ENCODE measurements at regions not wholly inside any gene's neighbourhood (a gene's known extent, or its start where the extent isn't known, plus 50 kb on each side); places are given as distances from the start of the nearest gene placed in this dataset.
"Not testable (repeated sequence)": the region's sequence is repeated elsewhere in the genome, so short reads cannot be mapped to it uniquely, and the experiment has no call there.

DNA sequence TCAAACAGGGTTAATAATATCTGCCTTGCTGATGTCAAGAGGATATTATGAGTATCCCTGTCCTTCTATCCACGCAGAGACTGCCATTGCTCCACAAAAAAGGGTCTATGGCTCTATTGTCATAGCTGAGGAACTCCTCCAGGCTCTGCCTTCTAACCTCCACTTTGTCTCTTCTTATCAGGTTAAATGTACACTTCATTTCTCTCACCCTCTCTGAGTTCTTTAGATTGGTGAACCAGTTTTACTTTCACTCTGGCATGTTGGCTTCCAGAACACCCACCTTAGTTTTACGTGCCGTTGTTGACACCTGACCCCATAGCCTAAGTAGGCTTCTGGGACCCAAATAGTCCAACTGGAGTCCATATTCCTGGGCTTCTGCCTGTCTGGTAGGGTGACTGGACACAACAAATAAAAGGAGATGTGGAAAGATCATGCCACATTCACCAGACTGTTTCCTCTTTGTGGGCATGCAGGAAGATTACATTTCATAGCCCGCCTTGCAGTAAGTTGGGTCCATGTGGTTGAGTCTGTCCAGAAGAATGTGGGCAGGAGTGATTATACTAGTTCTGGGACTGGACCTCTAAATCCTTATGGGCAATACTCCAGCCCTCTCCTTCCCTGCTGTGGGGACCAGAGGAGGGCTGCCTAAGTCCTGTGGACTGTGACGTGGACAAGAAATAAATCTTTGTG lies 350.4 kb upstream of the CLINT1 start:
- intact Hi-C loops (cut with micrococcal nuclease) = no loop called here

DNA sequence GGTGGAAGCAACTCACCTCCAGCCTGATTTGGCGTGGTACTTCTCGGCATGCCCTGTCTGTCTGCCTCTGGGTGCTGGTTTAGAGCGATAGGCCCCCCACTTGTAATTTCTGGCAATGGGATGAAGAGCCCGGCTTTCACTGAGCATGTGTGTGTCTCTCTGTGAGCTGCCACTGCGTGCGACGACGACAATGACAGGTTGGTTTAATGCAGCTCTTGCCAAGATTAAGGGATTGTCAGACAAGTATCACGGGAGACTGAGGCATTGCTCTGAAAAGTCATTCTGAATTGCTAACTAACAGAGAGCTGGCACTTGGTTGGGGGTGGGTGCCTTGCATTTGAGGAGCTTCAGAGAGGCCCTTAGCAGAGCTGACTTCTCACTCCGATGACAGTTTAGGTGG lies 348.8 kb upstream of the CLINT1 start:
- intact Hi-C loops (cut with micrococcal nuclease) = no loop called here

DNA sequence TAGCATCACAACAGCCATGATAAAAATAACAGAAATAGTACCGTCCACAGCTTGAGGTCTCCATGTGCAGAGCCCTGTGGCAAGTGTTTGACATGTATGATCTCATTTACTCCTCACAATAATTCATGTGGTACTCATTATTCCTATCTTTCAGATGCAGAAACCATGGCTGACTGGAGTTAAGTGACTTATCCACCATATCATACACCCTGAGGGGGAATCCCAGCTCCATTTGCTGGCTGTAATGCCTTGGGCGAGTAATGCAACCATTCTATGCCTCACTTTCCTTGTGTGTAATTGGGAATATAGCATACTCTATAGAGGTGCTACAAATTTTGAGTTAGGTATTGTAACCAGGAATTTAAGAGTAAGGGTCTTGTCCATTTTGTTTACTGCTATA lies 347.0 kb upstream of the CLINT1 start:
- intact Hi-C loops (cut with micrococcal nuclease) = no loop called here

DNA sequence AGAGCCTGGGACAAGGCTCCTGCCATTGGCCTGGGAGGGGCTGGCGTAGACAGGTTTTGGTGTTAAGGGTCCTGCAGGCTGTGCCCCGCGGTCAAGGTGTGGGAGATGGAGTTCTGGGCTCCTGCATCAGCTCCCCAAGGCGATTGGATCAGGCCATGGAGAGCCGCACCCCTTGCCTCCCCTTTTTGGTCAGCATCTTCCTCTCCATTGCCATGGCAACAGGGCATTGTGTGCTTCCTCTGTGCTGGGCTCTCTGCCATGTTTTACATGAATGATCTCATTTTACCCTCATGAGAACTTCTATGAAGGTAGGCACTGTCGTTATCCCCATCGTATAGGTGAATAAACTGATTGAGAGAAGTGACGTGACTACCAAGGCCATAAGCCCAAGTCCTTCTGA lies 344.3 kb upstream of the CLINT1 start:
- intact Hi-C loops (cut with micrococcal nuclease) = no loop called here

DNA sequence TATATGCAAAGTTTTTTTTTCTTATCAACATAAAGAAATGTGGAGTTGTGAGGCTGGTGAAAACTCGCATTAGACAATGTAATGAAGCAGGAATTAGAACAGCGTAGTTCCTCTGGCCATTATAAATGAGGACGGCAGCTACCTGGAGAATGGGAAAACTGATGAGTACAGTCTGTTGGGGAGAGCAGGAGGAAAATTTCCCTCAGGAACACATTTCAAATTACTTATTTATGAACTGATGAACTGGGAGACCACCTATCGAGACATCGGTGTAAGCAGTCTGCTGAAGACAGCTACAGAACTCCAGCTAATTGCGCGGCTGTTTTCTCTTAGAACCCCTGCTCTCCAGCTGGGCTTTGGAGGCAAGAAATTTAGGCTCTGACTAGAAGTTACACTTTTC lies 343.9 kb upstream of the CLINT1 start:
- intact Hi-C loops (cut with micrococcal nuclease) = no loop called here

DNA sequence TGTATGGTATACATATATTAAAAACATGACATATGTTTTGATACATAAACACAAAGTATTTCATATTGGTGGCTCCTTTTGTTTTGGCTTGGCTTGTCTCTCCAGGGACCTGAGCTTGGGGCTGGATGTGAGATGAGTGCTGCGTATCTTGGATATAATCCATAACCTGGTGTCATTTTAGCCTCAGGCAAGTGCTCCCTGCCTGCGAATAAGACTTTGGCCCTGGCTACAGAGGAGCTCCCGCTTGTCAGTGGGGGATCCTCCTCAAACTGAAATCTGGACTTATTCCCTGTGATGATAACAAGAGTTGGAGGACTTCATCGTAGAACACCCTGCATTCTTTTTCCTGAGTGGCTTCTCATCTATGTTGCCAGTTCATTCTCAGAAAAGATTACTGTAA lies 341.7 kb upstream of the CLINT1 start:
- intact Hi-C loops (cut with micrococcal nuclease) = no loop called here

DNA sequence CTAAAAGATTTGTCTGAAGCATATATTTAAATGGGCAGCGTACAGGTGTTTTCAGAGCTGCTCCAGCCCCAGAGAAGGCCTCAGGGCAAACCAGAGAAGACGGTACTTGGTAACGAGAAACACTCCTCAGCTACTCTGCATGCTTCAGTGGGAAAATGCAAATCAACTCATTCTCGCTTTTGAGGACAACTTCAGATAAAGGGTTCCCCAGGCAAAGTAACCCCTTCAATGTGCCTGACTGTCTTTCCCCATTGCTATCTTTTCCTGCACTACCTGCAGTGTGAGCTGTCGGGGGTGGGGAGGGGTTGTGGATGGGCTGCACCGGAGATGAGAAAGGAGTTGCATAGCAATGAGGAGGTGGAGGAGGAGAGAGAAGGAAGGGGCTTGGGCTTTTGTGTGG lies 339.7 kb upstream of the CLINT1 start:
- intact Hi-C loops (cut with micrococcal nuclease) = no loop called here

DNA sequence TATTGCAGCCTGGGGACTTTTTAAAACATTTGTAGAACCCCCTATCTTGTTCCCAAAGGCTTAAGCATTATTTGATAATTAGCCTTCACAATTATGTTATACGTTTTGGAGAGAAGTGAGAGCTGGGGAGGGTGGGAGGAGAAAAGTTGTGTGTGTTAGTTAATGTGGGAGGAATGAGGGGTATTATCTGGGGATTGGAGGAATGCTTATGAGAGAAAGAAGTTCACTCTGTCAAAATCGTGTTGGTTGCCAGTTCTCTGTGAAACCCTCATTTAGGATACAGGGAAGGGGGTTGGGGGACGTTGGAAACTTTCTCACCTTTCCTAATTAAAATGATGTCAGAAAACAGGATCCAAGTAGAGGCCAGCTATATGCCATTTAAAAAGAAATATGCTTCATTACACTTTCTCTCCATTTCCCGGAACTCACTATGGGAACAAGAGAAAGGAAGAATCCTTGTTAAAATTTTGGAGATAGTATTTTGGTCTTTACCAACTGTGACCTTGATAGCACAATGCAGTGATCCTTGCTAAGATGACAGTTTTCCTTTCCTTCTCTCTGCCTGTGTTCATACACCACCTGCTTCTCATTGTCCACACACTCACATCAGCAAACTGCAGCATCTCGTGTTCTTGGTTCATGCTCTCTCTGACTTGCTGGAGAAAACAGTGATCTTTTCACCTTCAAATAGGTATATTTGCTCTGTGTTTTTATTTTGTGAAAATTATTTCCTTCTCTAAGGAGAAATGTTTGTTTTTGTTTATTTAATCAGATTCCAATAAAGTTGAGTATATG lies 336.7 kb upstream of the CLINT1 start:
- intact Hi-C loops (cut with micrococcal nuclease) = no loop called here

DNA sequence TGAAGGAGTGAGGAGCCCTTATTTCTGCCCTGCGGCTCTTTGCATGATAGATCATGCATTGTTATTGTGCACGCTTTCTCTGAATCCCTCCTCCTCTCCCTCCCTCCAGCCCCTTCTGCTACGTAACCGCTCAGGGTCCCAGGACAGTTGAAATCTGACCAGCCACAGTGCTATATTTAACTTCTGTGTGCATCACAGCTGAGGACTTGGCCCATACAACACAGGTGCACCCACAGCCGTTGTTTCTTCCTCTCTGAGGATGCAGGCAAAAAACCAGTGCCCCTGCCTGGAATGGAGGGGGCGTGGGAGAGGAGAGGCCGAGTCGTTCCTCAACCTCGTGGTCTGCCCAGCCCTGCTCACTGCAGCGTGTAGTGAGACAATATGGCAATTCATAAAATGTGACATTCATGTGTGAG lies 335.6 kb upstream of the CLINT1 start:
- intact Hi-C loops (cut with micrococcal nuclease) = no loop called here

DNA sequence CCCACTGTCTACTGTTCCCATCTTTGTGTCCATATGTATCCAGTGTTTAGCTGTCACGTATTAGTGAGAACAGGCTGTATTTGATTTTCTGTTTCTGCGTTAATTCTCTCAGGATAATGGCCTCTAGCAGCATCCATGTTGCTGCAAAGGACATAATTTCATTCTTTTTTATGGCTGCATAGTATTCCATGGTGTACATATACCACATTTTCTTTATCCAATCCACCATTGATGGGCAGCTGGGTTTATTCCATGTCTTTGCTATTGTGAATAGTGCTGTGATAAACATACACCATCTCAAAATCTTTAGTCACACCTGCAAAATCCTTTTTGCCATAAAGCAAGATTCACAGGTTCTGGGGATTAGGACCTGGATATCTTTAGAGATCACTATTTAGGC lies 334.4 kb upstream of the CLINT1 start:
- intact Hi-C loops (cut with micrococcal nuclease) = not testable (repeated sequence)

DNA sequence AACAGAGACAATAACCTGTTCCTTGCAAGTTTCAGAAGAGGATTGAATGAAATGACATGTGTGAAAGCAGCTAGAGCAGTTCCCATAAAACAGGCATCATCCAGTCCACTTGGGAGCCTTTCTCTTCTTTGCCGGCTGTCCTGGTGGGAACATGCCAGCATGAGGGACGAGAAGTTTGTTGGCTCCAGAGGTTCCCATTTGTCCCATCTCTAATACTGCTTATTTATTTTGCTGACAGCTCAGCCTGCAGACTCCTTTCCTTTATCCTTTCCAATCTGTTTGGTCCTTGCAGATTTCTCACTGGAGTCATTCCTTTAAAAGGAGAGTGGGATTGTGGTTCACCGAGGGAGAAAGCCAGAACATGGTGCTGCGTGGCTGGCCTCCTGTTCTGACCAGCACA lies 321.5 kb upstream of the CLINT1 start:
- intact Hi-C loops (cut with micrococcal nuclease) = no loop called here

DNA sequence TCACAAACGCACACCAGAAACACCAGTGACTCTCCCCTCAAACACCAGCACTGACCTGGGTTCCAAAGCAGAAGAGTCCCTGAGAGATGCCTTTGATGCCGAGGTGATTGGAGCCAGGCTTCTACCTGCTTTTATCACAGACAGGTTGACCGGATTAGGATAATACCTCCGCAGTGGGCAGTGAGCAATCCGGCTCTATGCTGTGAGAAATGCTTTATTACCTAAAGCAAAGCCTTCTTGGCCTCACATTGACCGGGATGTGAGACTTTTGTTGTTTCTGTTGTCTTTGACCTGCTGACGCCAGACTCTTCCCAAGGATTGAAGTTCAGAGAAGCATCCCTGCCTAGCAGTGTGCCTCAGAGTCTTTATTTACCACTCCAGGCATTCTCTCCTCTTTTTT lies 320.3 kb upstream of the CLINT1 start:
- intact Hi-C loops (cut with micrococcal nuclease) = loop anchor here (10.0 kb wide), 1 partner anchor 516 kb away; no protein-coding TSS in a partner anchor

DNA sequence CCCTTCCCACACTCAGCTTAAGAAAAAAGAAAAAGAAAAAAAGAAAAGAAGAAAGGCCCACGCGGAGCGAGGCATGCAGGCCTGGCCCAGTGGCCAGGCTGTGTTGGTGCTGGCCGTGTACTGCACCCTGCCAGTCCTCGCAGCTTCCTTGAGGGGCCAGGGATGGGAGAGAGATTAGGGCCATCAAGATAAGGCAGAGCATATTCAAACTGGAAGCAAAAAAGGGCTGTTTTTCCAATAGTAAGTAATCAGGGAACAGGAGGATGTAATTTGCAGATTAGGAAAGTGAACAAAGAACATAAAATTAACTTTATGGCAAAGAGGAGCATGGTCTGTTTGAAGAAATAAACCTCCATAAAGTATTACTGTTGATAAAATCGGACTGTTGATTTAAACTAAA lies 319.6 kb upstream of the CLINT1 start:
- intact Hi-C loops (cut with micrococcal nuclease) = loop anchor here (10.0 kb wide), 1 partner anchor 516 kb away; no protein-coding TSS in a partner anchor

DNA sequence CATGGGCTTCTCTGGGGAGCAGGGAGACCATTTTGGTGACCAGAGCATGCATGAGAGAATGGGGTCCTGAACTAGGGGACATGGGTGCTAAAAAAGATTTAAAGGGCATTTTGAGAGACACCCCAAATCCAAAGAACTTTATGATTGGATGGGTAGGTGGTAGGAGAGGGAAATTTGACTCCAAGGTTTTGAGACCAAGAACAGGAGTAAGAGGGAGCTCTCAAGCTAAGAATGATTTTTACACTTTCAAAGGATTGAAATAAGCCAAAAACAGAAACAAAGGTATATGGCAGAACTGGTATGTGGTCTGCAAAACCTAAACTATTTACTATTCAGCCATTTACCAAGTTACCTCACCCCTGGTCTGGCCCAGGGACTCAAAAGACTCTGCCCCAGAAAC lies 318.2 kb upstream of the CLINT1 start:
- intact Hi-C loops (cut with micrococcal nuclease) = loop anchor here (10.0 kb wide), 1 partner anchor 518 kb away; no protein-coding TSS in a partner anchor

DNA sequence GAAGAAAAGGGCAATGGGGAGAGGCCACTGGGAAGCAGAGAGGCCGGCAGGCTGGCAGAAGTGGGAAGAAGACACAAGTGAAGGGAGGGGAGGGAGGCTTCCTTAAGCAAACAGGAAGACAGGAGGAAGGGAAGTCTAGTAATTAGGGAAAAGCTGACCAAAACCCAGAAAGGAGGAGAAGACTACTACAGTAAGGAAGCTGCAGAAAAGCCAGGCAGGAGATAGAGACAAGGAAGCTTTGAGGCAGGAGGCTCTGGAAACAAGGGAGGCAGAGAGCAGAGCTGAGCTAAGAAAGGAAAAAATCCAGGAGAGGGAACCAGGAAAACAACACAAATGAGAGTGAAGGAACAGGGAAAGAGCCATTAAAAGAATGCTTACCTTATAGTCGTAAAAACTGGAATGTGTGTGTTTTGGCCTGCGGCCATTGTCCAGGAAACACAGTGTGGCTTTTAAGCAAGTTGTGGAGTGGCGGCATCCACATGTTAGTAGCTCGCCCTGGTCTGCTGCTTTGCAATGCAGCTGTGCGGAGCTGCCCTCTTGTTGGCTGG lies 317.1 kb upstream of the CLINT1 start:
- intact Hi-C loops (cut with micrococcal nuclease) = loop anchor here (2.0 to 10.0 kb wide), 2 partner anchors 519 to 931 kb away; no protein-coding TSS in a partner anchor

DNA sequence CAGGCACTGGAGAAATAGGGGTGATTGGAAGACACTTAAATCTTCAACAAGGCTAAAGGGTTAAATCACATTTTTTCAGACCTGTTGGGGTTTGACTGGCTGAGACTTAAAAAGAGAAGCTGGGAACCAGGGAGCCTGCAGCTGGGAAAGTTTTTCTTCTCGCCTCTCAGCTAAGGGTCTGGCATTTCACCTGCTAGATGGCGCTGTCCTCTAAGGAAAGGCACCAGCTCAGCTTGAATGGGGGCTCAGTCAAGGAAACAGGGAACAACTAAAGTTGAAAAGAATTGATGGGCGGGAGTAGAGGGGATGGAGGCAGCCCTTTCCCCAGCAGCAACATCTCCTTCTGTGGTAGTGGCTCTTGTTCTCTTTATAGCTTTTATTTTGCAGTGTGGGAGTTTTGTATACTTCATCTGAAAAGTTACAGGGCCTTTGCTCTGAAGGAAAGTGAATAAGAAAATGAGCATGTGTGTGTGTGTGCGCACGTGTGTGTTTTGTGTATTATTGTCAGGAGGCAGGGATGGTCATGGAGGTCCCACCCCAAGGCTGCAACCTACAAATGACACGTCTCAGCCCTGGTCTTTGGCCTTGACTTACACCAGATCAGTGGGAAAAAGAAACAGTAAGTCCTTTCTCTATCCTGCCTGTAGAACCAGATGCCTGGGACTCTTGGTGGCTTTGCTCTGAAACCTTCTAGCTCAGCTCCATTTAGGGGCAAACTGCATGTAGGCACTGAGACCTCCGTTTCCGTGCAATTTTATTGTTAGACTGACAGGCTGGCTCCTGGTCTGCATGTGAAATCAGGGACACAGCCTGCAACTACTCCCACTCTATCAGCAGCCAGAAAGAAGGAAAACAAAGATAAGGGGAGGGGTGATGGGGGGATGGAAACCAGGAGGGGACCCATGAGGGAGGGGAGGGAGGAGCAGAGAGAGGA lies 316.2 kb upstream of the CLINT1 start:
- intact Hi-C loops (cut with micrococcal nuclease) = loop anchor here (2.0 to 10.0 kb wide), 2 partner anchors 520 to 932 kb away; no protein-coding TSS in a partner anchor

DNA sequence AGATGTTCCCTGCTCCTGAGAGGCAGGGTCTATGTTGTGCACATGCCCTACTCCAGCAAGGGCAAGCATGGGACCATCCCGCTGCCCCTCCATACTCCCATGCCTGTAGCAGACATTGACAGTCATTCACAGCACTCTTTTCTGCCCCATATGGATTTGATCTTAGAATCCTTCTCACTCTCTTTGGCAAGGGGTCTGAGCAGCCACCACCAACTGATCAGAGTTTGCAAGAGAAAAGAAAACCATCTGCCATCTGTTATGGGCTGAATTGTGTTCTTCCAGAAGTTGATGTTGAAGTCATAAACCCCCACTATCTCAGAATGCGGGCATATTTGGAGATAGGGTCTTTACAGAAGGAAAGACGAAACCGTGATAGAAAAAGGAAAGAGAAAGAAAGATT lies 315.1 kb upstream of the CLINT1 start:
- intact Hi-C loops (cut with micrococcal nuclease) = loop anchor here (2.0 to 10.0 kb wide), 2 partner anchors 521 to 933 kb away; no protein-coding TSS in a partner anchor

DNA sequence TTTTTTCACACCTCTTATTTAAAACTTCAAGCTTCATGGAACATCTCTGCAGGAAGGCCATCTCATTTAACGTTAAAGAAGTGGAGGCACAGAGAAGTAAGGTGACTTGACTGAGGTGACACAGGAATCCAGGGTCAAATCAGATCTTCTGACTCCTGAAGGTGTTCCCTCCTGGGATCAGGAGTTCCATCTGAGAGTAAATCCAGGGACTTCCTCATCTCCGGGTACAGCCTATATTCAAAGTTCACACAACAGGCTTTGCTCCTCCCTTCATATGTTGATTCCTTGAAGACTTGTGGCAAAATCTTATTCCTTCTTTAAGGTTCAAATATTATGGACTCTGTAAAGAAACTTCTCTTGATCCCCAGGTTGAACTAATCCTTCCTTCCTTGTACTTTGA lies 313.1 kb upstream of the CLINT1 start:
- intact Hi-C loops (cut with micrococcal nuclease) = loop anchor here (10.0 kb wide), 1 partner anchor 523 kb away; no protein-coding TSS in a partner anchor

DNA sequence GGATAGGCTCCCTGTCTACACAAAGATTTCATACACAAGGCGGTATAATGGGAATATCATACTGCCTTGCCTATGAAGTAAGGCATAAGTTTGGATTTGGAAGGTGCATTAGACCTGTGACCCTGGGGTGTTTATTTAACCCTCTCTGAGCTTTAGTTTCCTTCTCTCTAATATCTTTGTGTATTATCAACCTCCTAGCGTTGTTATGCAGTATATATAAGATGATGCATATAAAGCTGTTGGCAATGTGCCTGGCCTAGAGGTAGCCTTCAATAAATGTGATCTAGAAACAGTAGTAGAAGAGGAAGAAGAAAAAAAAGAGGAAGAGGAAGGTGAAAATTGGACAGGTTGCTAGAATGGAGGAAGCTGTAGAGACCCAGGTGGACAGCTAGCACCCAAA lies 311.6 kb upstream of the CLINT1 start:
- intact Hi-C loops (cut with micrococcal nuclease) = loop anchor here (10.0 kb wide), 1 partner anchor 524 kb away; no protein-coding TSS in a partner anchor

DNA sequence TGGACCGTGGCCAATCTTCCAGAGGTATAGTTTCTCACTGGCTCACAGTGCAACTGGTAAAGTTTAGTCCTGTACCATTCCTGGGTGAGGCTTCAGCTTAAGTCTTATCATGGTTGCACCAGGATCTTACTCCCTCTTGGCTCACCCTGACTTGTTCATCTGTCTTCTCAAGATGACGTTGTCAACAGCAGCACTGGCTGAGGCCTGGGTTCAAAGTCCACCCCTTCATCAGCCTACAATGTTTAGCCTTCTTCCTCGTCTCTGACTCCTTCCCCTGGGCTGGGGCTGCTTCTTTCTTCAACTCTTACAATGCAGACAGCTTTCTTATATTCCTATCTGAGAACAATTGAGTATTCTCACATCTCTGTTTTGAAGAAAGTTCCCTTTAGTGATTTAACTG lies 311.1 kb upstream of the CLINT1 start:
- intact Hi-C loops (cut with micrococcal nuclease) = loop anchor here (10.0 kb wide), 1 partner anchor 525 kb away; no protein-coding TSS in a partner anchor

DNA sequence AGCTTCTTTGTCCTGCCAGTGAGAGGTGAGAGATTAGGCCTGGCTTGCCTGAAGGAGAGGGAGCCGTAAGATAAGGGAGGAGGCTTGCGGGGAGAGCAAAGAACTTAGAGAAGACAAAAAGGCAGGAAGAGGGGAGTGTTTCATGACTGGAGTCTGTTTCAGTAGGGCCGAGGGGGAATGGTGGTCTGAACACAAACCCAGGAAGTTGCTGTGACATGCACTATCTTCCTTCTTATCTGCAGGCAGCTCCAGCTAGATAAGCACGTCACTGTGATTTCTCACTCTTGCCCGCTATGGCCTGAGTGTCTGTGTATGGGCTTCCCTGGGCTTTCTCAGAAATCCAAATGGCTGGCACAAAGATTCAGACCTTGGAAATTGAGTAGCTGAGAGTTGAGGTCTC lies 307.5 kb upstream of the CLINT1 start:
- intact Hi-C loops (cut with micrococcal nuclease) = no loop called here

Measured in T-helper 2 cell treated with Interferon-gamma antibody and Interleukin-4, amounts not matched to agents 100 ng/mL and 5 ng/mL, for 36 hours (primary cell).